ENCODE measurements at regions not wholly inside any gene's neighbourhood (a gene's known extent, or its start where the extent isn't known, plus 50 kb on each side); places are given as distances from the start of the nearest gene placed in this dataset.

DNA sequence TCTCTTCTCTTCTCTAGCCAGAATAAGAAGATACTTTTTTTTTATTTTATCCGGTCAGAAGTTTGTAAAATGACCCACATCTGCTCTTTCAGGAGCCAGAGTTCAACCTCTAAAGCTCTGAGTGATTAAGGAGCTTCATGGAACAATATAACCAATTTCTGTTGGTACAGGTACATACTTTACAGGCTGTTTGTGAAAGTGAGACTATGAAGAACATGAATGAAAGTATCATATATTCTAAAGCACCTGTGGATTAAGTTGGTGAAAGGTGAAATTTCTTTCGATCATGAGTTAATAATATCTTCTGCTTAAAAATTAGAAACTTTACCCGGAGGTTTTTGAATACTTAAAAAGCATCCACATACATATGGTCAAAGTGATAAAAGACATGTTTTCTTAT lies 65.2 kb downstream of the DMRT2 start:
- H3K4me1 Mint-ChIP-seq: no peaks in the 10 kb centered on the region
- H3K27ac Mint-ChIP-seq: no peak overlapping the region

DNA sequence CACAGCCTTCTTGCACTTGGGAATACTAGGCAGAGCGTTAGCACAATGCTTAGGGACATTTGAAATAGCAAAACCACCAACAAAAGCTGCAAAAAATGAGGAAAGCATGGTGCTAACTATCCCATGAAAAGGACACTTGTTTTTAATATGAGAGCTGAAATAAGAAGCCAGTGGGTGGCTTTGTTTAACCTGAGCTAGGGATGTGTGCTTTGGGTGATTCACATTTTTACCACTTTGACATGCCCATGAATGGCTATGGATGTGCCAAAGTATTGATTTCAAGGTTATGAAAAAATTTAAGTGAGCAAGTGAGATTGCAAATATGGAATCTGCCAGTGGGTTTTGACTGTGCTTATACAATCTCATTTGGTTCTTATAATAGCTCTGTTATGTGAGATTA lies 67.3 kb downstream of the DMRT2 start:
- H3K27ac Mint-ChIP-seq: no peak overlapping the region
- H3K4me1 Mint-ChIP-seq: no peaks in the 10 kb centered on the region
- H3K27me3 Mint-ChIP-seq: no peaks in the 10 kb centered on the region
- H3K36me3 Mint-ChIP-seq: no peaks in the 10 kb centered on the region
- peaks cover 0 to 9% (median 2%) of the 10 kb centered on the region in 3 donors for H3K9me3 Mint-ChIP-seq
- no peak overlapping the region for H3K4me3 Mint-ChIP-seq

More for the DNA sequence above, 65.2 kb downstream of the DMRT2 start:
- no peak overlapping the region for H3K4me3 Mint-ChIP-seq
- H3K9me3 Mint-ChIP-seq: peaks cover 0 to 9% (median 3%) of the 10 kb centered on the region in 3 donors
- H3K36me3 Mint-ChIP-seq: no peaks in the 10 kb centered on the region
- H3K27me3 Mint-ChIP-seq: no peaks in the 10 kb centered on the region

DNA sequence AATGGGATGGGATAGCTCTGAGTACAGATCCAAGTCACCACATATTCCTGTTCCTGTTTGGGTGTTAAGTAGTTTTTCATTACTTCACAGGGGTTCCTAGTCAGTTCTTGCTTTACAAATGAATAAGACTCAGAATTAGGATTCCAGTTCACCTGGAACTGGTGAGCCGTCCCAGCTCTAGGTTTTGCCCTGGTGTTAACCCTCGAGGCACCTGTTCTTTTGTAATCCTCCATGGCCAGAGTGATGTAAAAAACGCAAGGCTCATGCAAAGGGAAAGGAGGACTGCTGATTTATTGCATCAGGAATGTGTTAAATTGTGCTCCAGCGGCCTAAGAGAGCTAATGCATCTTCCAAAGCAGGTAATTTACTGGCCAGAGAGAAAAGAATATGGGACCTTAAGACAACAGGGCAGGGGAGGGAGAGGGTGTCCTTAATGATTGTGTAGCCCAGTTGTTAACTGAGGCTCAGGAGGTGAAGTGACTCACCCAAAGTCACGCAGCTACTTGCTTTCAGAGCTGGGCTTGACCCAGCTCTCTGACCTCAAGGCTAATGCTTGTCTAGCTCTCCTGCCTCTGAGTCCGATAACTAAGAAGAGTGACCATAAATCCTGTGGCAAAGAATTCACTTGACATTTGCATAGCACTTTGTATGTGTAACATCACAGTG lies 70.5 kb downstream of the DMRT2 start:
- Mint-ChIP-seq H3K27me3 (peaks cover 5% of the 10 kb centered on the region), H3K36me3 (no peaks in the 10 kb centered on the region), H3K9me3 (peaks cover 0 to 2% (median 0%) of the 10 kb centered on the region in 3 donors)

DNA sequence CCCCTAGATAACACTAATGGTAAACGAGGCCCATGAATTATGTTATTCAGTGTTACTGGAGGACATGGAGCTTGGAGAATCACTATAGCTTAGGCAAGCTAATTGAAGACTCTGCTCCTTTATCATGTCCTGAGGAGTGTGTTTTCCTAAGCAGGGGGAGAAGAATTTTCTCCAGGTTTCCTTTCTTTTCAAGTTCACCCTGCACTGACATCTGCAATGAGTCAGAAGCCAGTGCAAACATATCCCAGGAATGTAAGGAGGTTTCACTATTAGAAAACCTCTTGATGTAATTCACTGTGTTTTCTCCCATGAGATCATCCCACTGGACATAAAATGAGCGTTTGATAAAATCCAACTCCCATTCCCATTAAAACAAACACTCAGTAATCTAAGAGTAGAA lies 75.6 kb downstream of the DMRT2 start:
- Mint-ChIP-seq H3K4me3 (no peak overlapping the region), H3K9me3 (peaks cover 0 to 4% (median 0%) of the 10 kb centered on the region in 3 donors), H3K27me3 (peaks cover 6% of the 10 kb centered on the region), H3K4me1 (no peaks in the 10 kb centered on the region), H3K27ac (no peak overlapping the region), H3K36me3 (no peaks in the 10 kb centered on the region)

More for the DNA sequence above, 70.5 kb downstream of the DMRT2 start:
- no peaks in the 10 kb centered on the region for H3K4me1 Mint-ChIP-seq
- no peak overlapping the region for H3K4me3 Mint-ChIP-seq
- H3K27ac Mint-ChIP-seq: no peak overlapping the region

DNA sequence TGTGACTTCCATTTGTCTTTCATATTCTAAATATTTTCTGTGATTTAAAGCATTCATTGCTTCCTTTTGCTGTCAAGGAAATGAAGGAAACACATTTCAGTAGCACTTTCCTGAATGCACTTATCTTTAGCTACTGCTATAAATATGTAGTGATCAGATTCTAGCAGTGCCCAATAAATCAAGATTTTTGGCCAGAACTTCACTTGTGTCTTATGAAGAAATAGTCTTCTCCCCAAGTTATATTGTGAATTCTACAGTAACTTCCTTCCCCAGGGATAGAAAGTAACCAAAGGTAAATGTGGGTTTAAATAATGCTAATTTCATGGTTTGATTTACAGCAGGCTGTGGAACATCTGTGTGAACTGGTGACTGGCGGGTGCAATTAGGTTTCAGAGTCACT lies 77.9 kb downstream of the DMRT2 start:
- Mint-ChIP-seq H3K4me1 (no peaks in the 10 kb centered on the region), H3K36me3 (no peaks in the 10 kb centered on the region), H3K27me3 (peaks cover 6% of the 10 kb centered on the region), H3K9me3 (peaks cover 2 to 8% (median 5%) of the 10 kb centered on the region in 3 donors), H3K4me3 (no peak overlapping the region), H3K27ac (no peak overlapping the region)

DNA sequence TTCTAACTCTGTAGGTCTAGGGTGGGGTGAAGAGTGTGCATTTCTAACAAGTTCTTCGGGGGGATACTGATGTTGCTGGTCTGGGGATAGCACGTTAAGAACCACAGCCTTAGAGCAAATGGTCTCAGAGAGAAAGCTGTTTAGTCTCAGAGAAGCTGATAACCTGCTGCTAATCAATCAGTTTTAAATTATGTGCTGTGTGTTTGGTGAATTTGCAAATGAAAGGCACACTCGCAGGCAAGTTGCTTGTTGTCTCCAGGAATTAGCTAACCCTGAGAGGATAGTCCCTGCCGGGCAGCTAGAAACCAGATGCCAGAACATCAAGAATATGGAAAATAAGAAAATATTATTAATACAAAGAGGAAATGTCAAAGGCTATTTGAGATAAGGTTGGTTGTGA lies 79.2 kb downstream of the DMRT2 start:
- Mint-ChIP-seq H3K9me3 (peaks cover 2 to 8% (median 5%) of the 10 kb centered on the region in 3 donors), H3K27me3 (peaks cover 3% of the 10 kb centered on the region), H3K4me3 (no peak overlapping the region), H3K36me3 (no peaks in the 10 kb centered on the region), H3K27ac (no peak overlapping the region), H3K4me1 (no peaks in the 10 kb centered on the region)

DNA sequence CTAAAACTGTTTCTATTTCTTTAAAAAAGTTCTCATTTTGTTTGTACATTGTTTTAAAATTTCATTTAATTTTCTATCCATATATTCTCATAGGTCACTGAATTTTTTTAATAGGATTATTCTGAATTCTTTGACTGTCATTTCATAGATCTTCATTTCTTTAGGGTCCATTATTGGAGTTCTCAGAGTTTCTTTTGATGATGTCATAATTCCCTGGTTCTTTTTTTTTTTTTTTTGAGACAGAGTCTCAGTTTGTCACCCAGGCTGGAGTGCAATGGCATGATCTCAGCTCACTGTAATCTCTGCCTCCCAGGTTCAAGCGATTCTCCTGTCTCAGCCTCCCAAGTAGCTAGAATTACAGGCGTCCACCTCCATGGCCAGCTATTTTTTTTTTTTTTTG lies 89.9 kb downstream of the DMRT2 start:
- Mint-ChIP-seq H3K27me3 (peaks cover 5% of the 10 kb centered on the region), H3K27ac (no peak overlapping the region), H3K9me3 (peaks cover 10 to 22% (median 18%) of the 10 kb centered on the region in 3 donors), H3K36me3 (peaks cover 3% of the 10 kb centered on the region), H3K4me3 (no peak overlapping the region), H3K4me1 (no peaks in the 10 kb centered on the region)

DNA sequence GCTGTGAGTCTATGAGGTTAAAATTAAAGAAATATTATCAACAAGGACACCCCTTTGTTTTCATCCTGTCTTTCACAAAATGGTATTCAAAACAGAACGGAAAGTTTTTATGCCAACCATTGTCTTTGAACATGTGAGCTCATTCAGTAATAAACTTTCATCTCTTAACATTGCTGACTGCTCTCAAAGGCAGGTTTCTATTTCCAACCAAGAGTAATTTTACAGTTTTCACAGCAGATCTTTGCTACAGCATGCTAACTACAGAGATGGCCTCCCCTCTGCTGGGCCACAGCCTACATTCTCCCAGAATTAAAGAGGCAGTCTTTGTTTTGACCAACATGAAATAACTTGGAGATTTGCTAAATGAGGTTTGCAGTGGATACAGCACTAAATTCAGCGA lies 101.5 kb downstream of the DMRT2 start:
- Mint-ChIP-seq H3K4me3 (no peak overlapping the region), H3K9me3 (peaks cover 0 to 1% (median 0%) of the 10 kb centered on the region in 3 donors), H3K4me1 (no peaks in the 10 kb centered on the region), H3K27ac (no peak overlapping the region), H3K27me3 (no peaks in the 10 kb centered on the region), H3K36me3 (no peaks in the 10 kb centered on the region)

DNA sequence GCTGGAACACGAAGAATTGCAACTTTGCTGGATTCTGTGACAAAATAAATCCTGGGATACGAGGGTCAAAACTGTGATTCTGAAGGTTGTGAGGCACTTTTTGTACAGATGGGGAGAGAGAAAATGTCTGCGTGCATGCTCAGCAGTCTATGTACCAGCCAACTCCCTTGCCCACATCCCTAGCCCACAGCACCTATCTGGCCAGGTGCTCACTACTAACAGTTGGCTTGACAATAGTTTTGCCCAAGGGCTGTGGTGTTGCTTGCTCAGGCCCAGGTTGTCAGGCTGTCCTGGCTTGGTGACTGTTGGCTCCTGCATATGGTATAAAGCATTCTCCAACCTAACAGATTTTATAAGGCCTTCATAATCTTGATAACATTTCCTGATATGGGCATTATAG lies 102.0 kb downstream of the DMRT2 start:
- no peaks in the 10 kb centered on the region for H3K4me1 Mint-ChIP-seq
- no peaks in the 10 kb centered on the region for H3K36me3 Mint-ChIP-seq
- H3K27ac Mint-ChIP-seq: no peak overlapping the region
- H3K27me3 Mint-ChIP-seq: no peaks in the 10 kb centered on the region
- no peaks in the 10 kb centered on the region for H3K9me3 Mint-ChIP-seq
- H3K4me3 Mint-ChIP-seq: no peak overlapping the region

DNA sequence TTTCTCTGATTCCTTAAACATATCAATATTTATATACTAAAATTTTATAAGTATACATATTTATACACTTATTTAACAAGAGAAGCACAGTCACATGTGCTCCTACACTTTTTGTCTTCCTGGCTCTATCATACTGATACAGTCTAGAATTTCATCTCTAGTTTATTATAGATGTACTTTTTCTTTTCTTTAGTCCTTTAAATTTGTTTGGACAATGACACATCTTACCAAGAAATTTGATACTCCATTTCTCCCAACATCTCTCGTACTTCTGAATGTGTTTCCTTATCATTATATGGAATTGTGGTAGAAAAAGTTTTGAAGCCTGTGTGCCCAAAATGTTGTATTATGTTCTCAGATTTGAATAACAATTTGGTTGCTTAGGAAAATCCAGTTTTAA lies 104.6 kb downstream of the DMRT2 start:
- H3K27ac Mint-ChIP-seq: no peak overlapping the region
- H3K9me3 Mint-ChIP-seq: no peaks in the 10 kb centered on the region
- no peaks in the 10 kb centered on the region for H3K4me1 Mint-ChIP-seq
- H3K4me3 Mint-ChIP-seq: no peak overlapping the region
- H3K36me3 Mint-ChIP-seq: no peaks in the 10 kb centered on the region
- no peaks in the 10 kb centered on the region for H3K27me3 Mint-ChIP-seq

DNA sequence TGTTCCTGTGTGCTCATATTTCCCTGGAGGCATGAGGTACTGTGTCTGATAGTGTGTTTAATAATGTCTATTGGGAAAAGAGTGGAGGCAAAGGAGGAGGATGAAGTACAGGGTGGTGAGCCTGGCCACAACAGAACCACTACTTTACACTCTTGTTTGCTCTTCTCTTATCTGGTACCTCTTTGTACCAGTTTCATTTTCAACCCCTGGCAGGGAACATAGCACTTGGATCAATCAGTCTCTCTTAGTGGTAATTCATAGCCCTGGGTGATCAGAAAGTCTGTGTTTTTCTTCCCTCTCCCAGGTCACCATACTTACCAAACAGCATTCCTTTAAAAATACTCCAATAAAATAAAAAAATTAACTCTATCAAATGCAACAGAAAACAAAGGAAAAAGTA lies 105.4 kb downstream of the DMRT2 start:
- no peak overlapping the region for H3K4me3 Mint-ChIP-seq
- H3K36me3 Mint-ChIP-seq: no peaks in the 10 kb centered on the region

DNA sequence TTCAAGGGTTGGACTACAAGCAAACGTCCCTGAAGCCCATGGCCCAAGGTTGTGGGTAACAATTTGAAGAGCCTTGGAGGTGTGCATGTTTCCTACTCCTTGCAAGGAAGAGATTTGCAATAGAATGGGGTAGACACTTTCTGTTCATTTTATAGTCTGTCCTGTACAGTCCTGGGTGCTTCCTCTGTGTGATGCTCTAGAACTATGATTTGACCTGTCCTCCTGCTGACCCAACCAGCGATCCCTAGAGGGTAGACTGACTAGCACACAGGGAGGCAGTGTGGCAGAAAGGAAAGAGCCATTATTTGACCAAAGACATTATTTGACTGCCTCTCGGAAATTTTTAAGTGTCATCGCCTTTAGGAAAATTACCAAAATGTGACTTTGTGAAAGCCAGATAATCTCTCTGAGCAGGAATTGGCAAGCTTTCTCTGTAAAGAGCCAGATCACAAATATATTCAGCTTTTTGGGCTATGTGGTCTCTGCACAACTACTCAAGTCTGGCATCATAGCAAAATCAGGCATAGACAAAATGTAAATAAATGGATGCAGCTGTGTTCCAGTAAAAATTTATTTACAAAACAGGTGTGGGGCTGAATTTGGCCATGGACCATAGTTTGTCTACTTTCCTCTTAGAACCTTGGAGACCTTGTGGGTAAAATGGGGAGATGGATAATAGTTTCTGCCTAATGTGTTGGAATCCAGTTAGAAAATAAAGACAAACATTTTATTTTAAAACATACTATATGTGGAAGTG lies 106.8 kb downstream of the DMRT2 start:
- no peaks in the 10 kb centered on the region for H3K27me3 Mint-ChIP-seq
- H3K36me3 Mint-ChIP-seq: no peaks in the 10 kb centered on the region
- H3K4me3 Mint-ChIP-seq: no peak overlapping the region
- H3K4me1 Mint-ChIP-seq: no peaks in the 10 kb centered on the region
- H3K9me3 Mint-ChIP-seq: no peaks in the 10 kb centered on the region
- no peak overlapping the region for H3K27ac Mint-ChIP-seq

More for the DNA sequence above, 105.4 kb downstream of the DMRT2 start:
- no peaks in the 10 kb centered on the region for H3K9me3 Mint-ChIP-seq
- no peaks in the 10 kb centered on the region for H3K27me3 Mint-ChIP-seq
- H3K4me1 Mint-ChIP-seq: no peaks in the 10 kb centered on the region
- H3K27ac Mint-ChIP-seq: no peak overlapping the region

DNA sequence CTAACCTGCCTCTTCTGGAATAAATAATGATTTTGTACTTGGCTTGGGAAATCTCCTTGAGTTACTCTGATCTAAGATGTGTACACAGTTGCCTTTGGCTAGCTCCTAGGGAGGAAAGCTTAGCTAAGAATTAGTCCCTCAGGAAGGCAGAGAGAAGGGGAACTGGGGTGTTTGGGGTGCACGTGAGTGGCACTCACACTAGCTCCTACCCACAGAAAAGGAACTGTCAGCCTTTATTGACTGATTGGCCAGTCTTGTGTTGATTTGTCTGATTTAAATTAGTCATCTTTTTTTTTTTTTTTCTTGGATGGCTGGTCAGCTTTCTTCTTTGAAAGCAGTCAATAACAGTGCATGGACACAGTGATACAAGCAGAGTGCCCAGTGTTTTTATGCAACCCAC lies 107.7 kb downstream of the DMRT2 start:
- Mint-ChIP-seq H3K9me3 (no peaks in the 10 kb centered on the region), H3K27me3 (no peaks in the 10 kb centered on the region), H3K4me3 (no peak overlapping the region), H3K27ac (no peak overlapping the region), H3K4me1 (no peaks in the 10 kb centered on the region), H3K36me3 (no peaks in the 10 kb centered on the region)

DNA sequence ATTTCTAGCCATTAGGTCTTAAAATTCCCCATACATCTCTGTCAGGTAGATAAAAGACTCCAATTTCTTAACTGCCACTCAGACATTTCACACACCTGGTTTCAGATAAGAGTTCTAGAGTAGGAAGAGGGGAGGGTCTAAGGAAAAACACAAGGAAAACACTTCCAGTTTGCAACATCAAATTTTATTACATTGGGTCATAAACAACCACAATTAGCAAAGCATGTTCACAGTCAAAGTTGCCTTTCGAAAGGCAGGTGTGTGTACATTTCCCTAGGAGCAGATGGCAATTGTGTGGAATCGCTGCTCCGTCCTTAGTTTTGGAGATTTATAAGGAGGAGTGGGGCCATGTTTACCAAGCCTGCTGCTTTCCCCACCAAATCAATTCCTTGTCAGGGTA lies 120.8 kb downstream of the DMRT2 start:
- peaks cover 3% of the 10 kb centered on the region for H3K27me3 Mint-ChIP-seq
- no peak overlapping the region for H3K4me3 Mint-ChIP-seq
- H3K27ac Mint-ChIP-seq: no peak overlapping the region
- H3K4me1 Mint-ChIP-seq: no peaks in the 10 kb centered on the region
- H3K9me3 Mint-ChIP-seq: peaks cover 3 to 8% (median 7%) of the 10 kb centered on the region in 3 donors
- no peaks in the 10 kb centered on the region for H3K36me3 Mint-ChIP-seq

DNA sequence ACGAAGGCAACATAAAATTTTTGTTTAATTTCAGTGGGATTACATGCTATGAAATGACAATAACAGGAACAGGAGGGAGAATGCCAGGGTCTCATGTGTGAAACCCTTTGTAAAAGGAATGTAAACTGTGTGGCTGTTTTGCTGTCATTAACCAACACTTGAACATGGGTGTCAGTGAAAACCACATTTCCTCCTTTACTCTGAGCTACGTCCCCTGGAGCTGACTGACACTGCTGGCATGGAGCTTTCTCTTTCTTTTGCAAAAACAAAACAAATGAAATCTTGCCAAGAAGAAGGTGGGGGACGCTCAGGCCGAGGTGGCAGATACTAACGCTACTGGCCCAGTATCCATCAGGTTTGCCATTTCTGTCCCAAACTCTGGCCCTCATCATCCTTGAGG lies 121.4 kb downstream of the DMRT2 start:
- no peak overlapping the region for H3K27ac Mint-ChIP-seq
- no peak overlapping the region for H3K4me3 Mint-ChIP-seq
- peaks cover 3% of the 10 kb centered on the region for H3K27me3 Mint-ChIP-seq
- H3K9me3 Mint-ChIP-seq: peaks cover 3 to 8% (median 7%) of the 10 kb centered on the region in 3 donors
- no peaks in the 10 kb centered on the region for H3K4me1 Mint-ChIP-seq
- H3K36me3 Mint-ChIP-seq: no peaks in the 10 kb centered on the region

DNA sequence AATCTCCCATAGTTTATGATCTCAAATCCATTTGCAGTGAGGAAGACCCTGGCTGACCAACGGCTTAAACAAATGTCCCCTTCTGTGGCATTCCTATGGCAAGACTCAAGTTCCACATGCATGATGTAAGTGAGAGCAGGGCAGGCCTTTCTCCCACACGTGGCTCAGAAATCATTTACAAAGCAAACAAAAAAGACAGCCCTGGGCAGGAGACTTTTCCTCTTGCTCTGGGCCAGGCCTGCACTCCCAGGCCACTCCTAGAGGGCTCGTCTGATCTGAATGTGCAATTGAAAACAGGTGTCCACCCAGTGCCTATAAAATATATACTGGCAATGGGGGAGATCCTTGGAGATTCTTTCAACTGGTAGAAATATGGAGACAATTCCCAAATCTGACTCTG lies 123.1 kb downstream of the DMRT2 start:
- H3K27me3 Mint-ChIP-seq: peaks cover 3% of the 10 kb centered on the region
- H3K4me3 Mint-ChIP-seq: no peak overlapping the region
- H3K9me3 Mint-ChIP-seq: peaks cover 3 to 8% (median 8%) of the 10 kb centered on the region in 3 donors
- H3K27ac Mint-ChIP-seq: no peak overlapping the region
- no peaks in the 10 kb centered on the region for H3K4me1 Mint-ChIP-seq
- H3K36me3 Mint-ChIP-seq: no peaks in the 10 kb centered on the region
